Mammary epithelial cell (primary cell): ENCODE measurements at regions not wholly inside any gene's neighbourhood (a gene's known extent, or its start where the extent isn't known, plus 50 kb on each side); places are given as distances from the start of the nearest gene placed in this dataset.

Source experiments
- EZH2 ChIP-seq: IDR thresholded peaks from 2 replicates; pipeline ENCODE4 v1.6.1; 2012; ENCODE audit warnings: low read length, inconsistent platforms, borderline replicate concordance
- TF ChIP-seq, protein P1 (sequence below), 2 donors: IDR thresholded peaks in 1 of 2; conservative IDR thresholded peaks in 1 of 2; 2 replicates each; pipeline ENCODE4 v1.5.1; 2011 to 2012; ENCODE audit warnings: inconsistent platforms in 2 of 2, low read length in 2 of 2, mild to moderate bottlenecking in 2 of 2, control low read depth in 1 of 2, low read depth in 1 of 2; ENCODE audit not compliant: insufficient read depth in 1 of 2; ENCODE audit errors: extremely low read depth in 1 of 2

DNA sequence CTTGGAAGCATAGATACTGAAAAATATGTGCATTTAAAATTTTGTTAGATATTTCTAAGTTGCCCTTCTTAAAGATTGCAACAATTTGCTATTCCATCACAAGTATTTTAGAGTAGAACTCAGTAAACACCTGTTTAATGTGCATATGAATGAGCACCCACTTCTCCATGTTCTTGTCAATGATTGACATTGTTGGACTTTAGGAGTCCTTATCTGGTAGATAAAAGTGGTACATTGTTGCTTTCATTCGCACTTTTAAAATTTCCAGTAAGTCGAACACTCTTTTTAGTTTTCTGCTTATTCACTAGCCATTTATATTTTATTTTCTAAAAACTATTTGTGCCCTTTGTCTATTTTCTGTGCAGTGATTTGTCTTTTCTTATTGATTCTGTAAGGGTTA lies 478.3 kb downstream of the SOX2 start:
- TF ChIP-seq, protein P1, sequence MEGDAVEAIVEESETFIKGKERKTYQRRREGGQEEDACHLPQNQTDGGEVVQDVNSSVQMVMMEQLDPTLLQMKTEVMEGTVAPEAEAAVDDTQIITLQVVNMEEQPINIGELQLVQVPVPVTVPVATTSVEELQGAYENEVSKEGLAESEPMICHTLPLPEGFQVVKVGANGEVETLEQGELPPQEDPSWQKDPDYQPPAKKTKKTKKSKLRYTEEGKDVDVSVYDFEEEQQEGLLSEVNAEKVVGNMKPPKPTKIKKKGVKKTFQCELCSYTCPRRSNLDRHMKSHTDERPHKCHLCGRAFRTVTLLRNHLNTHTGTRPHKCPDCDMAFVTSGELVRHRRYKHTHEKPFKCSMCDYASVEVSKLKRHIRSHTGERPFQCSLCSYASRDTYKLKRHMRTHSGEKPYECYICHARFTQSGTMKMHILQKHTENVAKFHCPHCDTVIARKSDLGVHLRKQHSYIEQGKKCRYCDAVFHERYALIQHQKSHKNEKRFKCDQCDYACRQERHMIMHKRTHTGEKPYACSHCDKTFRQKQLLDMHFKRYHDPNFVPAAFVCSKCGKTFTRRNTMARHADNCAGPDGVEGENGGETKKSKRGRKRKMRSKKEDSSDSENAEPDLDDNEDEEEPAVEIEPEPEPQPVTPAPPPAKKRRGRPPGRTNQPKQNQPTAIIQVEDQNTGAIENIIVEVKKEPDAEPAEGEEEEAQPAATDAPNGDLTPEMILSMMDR (conservative IDR thresholded peaks at IDR 0.05 in 1 of 2, IDR thresholded peaks at IDR 0.05 in 1 of 2; ENCODE audit: extremely low read depth in 1 of 2, insufficient read depth in 1 of 2, low read depth in 1 of 2, low read length in 2 of 2), result no peak
- TF ChIP-seq EZH2, result no peak
